ENCODE measurements at regions not wholly inside any gene's neighbourhood (a gene's known extent, or its start where the extent isn't known, plus 50 kb on each side); places are given as distances from the start of the nearest gene placed in this dataset.

- TF ChIP-seq BCL3 (CRISPR knock-in tag; IDR thresholded peaks at IDR 0.05) = no peak
- TF ChIP-seq ZNF639 (CRISPR knock-in tag; conservative IDR thresholded peaks at IDR 0.05) = no peak
- no peak for TF ChIP-seq RBFOX2 (IDR thresholded peaks at IDR 0.05; ENCODE audit: low read depth, low read length)
- no peak for TF ChIP-seq ARHGAP35 (CRISPR knock-in tag; IDR thresholded peaks at IDR 0.05; ENCODE audit: borderline replicate concordance)
- no peak for TF ChIP-seq NFE2 (CRISPR knock-in tag; IDR thresholded peaks at IDR 0.05)
- TF ChIP-seq ATF3 (CRISPR knock-in tag; IDR thresholded peaks at IDR 0.05) = peak; percentile 85
- TF ChIP-seq ZNF484 (CRISPR knock-in tag; IDR thresholded peaks at IDR 0.05; ENCODE audit: borderline replicate concordance, low read depth) = no peak
- TF ChIP-seq SALL2 (CRISPR knock-in tag; IDR thresholded peaks at IDR 0.05) = no peak
- TF ChIP-seq E2F1 (CRISPR knock-in tag; IDR thresholded peaks at IDR 0.05) = no peak
- peak; percentile 25; the same call in 1 of the 2 replicates for TF ChIP-seq YEATS2 (CRISPR knock-in tag; IDR thresholded peaks at IDR 0.05; ENCODE audit: borderline replicate concordance)
- TF ChIP-seq SOX5 (CRISPR knock-in tag; IDR thresholded peaks at IDR 0.05; ENCODE audit: borderline replicate concordance) = peak; percentile 77
- no peak for TF ChIP-seq DZIP1 (CRISPR knock-in tag; IDR thresholded peaks at IDR 0.05)
- TF ChIP-seq DR1 (CRISPR knock-in tag; IDR thresholded peaks at IDR 0.05) = no peak
- no peak for TF ChIP-seq ZNF260 (CRISPR knock-in tag; IDR thresholded peaks at IDR 0.05; ENCODE audit: borderline replicate concordance, low read depth)
- TF ChIP-seq TGIF2 (CRISPR knock-in tag; IDR thresholded peaks at IDR 0.05) = no peak
- TF ChIP-seq ZNF24 (IDR thresholded peaks at IDR 0.05) = no peak
- TF ChIP-seq FLYWCH1 (CRISPR knock-in tag; IDR thresholded peaks at IDR 0.05) = no peak
- TF ChIP-seq HNRNPH1 (optimal IDR thresholded peaks at IDR 0.05; ENCODE audit: low read depth, low read length) = no peak
- peak; percentile 91 for TF ChIP-seq PAXIP1 (CRISPR knock-in tag; conservative IDR thresholded peaks at IDR 0.05)
These were observed 545.6 kb upstream of the LCORL start (continued) for GRCh38 chr4:18566970-18567799.

Data from HepG2 (cell line).